Muscle of leg (tissue), 3 donors: ENCODE measurements at regions not wholly inside any gene's neighbourhood (a gene's known extent, or its start where the extent isn't known, plus 50 kb on each side); places are given as distances from the start of the nearest gene placed in this dataset.

Experiments used
- DNase-seq: peaks from one replicate; pipeline ENCODE4 v3.0.0; 2013
- H3K27ac ChIP-seq: one replicate; pipeline ENCODE4 v1.5.1; 2013; ENCODE audit warnings: mild to moderate bottlenecking, low read length, control low read depth
- H3K27me3 ChIP-seq: one replicate; pipeline ENCODE4 v1.6.1; 2013; ENCODE audit warnings: low read length; ENCODE audit not compliant: control insufficient read depth, insufficient read depth
- H3K36me3 ChIP-seq: one replicate; pipeline ENCODE4 v1.6.1; 2013; ENCODE audit warnings: low read length; ENCODE audit not compliant: control insufficient read depth, insufficient read depth
- H3K4me1 ChIP-seq: one replicate; pipeline ENCODE4 v1.6.1; 2013; ENCODE audit warnings: low read length; ENCODE audit not compliant: control insufficient read depth, insufficient read depth
- H3K4me3 ChIP-seq: one replicate; pipeline ENCODE4 v1.5.1; 2013; ENCODE audit warnings: low read length, control low read depth
- H3K9me3 ChIP-seq: replicated peaks from 2 replicates; pipeline ENCODE4 v1.6.1; 2013; ENCODE audit warnings: low read depth, low read length; ENCODE audit not compliant: control insufficient read depth
- WGBS: methylation state at CpG from one replicate; pipeline ENCODE4 v1.1.5; 2013; ENCODE audit warnings: missing lambda C conversion rate; ENCODE audit not compliant: insufficient coverage; 5-methylcytosine and 5-hydroxymethylcytosine counted together

DNA sequence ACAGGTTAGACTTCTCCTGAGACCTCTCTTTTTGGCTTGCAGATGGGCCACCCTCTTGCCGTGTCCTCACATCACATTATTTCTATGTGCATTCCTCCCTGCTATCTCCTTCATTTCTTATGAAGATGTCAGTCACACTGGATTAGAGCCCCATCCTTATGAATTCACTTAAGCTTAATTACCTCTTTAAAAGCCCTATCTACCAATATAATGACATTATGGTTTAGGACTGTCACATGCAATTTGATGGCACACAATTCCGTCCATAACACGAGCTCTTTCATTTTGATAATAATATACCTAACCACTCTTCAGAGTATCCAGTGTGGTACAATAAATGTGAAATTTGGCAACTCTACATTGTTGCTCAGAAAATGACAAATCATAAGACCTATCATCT, 1037.3 kb downstream of the DIAPH3 start:
- no peaks in the 10 kb centered on the region for H3K36me3 ChIP-seq
- no peak overlapping the region for H3K27ac ChIP-seq
- no peaks in the 10 kb centered on the region for H3K9me3 ChIP-seq
- H3K4me3 ChIP-seq = no peak overlapping the region
- DNase-seq = no peak
- no CpG with 5 or more reads among the region's 3 CpGs for WGBS
- no peaks in the 10 kb centered on the region for H3K4me1 ChIP-seq
- H3K27me3 ChIP-seq = no peaks in the 10 kb centered on the region

DNA sequence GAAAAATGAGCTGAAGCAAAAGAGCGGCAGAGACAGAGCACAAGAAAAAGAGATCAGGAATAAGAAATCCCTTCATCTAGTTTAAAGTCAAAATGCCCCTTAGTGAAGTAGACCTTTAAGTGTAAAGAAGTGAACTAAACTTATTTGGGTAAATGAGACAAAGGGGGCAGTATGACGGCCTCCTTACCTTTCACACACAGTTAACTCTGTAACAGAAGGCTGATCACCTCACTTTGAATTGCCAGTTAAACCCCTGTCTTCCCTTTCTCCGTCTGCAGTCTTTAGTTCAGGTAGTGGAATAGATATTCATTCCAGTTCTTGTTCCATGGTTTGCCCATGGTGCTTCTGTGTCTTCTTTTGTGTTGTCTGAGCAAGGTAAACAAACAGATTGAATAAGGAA, 1029.8 kb downstream of the DIAPH3 start:
- no peak for DNase-seq
- Histone ChIP-seq H3K4me1 (no peaks in the 10 kb centered on the region), H3K27ac (no peak overlapping the region), H3K27me3 (no peaks in the 10 kb centered on the region), H3K4me3 (no peak overlapping the region), H3K9me3 (no peaks in the 10 kb centered on the region), H3K36me3 (no peaks in the 10 kb centered on the region)
- WGBS = no CpG with 5 or more reads among the region's 3 CpGs

DNA sequence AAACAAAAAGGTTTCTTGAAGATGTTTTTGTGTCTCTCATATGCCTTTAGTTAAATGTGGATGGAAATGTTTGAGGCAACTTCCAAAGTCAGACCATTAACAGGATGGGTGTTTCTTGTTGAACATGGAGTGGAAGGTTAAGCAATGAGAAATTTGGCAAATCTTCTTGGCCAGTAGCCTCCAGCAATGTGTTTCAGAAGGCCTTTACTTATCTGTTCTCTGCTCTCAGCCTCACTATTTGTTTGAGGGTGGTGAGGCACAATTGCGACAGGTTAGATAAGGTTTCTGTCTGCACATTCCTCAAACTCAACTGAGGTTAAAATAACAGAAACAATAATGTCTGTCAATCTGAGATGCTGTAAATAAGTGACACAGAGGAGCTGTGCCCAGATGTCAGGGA, 1019.0 kb downstream of the DIAPH3 start:
- no peaks in the 10 kb centered on the region for H3K36me3 ChIP-seq
- H3K27me3 ChIP-seq = no peaks in the 10 kb centered on the region
- peak; percentile 3 for DNase-seq
- H3K4me1 ChIP-seq = no peaks in the 10 kb centered on the region
- WGBS = no CpG with 5 or more reads among the region's 1 CpG
- no peak overlapping the region for H3K4me3 ChIP-seq
- H3K9me3 ChIP-seq = no peaks in the 10 kb centered on the region
- H3K27ac ChIP-seq = no peak overlapping the region

DNA sequence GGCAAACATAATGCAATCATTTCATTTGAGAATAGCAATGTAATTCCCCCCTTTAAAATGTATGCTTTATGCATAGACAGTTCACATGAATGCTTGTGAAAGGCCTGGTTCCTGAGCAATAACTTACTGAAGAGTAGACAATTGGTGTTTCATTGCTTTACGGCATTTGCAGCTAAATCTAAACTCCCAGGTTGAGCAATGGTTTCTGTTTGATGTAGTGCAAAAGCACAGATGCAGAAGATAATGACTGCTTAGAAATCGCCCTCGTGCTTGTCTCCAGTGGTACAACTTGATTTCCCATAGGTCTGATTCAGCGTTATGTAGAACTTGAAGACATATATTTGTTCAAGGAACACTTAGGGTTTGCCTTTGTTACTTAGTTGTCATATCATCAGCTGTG, 1018.3 kb downstream of the DIAPH3 start:
- no peaks in the 10 kb centered on the region for H3K36me3 ChIP-seq
- H3K4me1 ChIP-seq = no peaks in the 10 kb centered on the region
- 66% methylated on average over 4 of the region's 4 CpGs for WGBS
- no peak overlapping the region for H3K27ac ChIP-seq
- no peak for DNase-seq
- H3K4me3 ChIP-seq = no peak overlapping the region
- H3K9me3 ChIP-seq = no peaks in the 10 kb centered on the region
- H3K27me3 ChIP-seq = no peaks in the 10 kb centered on the region

DNA sequence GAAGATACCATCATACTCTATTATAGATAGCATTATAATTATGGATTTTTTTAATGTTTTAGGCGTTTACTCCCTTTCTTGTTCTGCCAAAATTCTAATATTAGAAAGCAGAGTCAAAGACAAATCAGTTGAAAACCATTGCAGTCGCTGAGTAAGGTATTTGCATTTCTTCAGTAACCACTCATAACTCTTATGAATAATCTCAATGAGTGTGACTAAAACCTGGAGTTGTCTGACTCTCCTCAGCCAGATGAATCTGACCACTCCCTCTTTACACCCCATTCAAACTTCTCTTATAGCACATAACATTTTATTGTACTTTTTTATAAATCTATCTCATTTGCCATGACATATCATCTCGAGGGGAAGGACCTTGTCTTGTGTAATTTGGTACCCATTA, 1006.5 kb downstream of the DIAPH3 start:
- Histone ChIP-seq H3K27ac (no peak overlapping the region), H3K9me3 (peaks cover 2% of the 10 kb centered on the region), H3K36me3 (no peaks in the 10 kb centered on the region), H3K27me3 (no peaks in the 10 kb centered on the region), H3K4me1 (no peaks in the 10 kb centered on the region), H3K4me3 (no peak overlapping the region)
- 80% methylated on average over 1 of the region's 3 CpGs for WGBS
- no peak for DNase-seq

DNA sequence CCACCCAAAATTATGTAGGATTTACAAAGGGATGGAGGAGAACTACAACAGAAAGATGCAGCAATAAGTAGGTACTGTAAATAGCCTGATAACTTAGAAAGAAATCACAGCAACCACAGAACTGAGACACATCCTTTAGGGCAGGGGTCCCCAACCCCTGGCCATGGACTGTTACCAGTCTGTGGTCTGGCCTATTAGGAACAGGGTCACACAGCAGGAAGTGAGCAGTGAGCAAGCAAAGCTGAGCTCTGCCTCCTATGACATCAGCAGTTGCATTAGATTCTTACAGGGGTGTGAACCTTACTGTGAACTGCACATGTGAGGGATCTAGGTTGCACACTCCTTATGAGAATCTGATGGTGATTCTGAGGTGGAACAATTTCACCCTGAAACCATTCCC, 997.6 kb downstream of the DIAPH3 start:
- H3K4me3 ChIP-seq = no peak overlapping the region
- no peak for DNase-seq
- H3K4me1 ChIP-seq = no peaks in the 10 kb centered on the region
- no peak overlapping the region for H3K27ac ChIP-seq
- H3K27me3 ChIP-seq = no peaks in the 10 kb centered on the region
- H3K36me3 ChIP-seq = no peaks in the 10 kb centered on the region
- H3K9me3 ChIP-seq = no peaks in the 10 kb centered on the region

DNA sequence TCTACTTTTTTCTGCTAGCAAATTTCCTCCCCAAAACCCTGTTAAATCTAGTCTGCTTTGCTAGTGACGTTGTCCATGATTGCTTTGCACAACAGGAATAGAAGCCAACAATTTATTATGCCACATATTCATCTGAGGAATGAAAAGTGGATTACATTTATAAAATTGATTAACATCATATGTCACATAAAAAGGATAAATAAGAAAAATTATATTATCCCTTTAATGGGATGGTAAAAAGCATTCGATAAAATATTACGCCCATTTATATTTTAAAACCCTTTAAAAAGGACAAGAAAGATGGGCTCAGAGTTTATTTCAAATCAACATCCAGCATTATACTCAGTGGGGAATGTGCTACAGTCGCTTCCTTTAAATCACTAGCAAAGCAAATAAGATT, 991.7 kb downstream of the DIAPH3 start:
- WGBS = no CpG with 5 or more reads among the region's 4 CpGs
- Histone ChIP-seq H3K9me3 (no peaks in the 10 kb centered on the region), H3K4me1 (no peaks in the 10 kb centered on the region), H3K36me3 (no peaks in the 10 kb centered on the region), H3K4me3 (no peak overlapping the region), H3K27ac (no peak overlapping the region), H3K27me3 (no peaks in the 10 kb centered on the region)
- DNase-seq = no peak

DNA sequence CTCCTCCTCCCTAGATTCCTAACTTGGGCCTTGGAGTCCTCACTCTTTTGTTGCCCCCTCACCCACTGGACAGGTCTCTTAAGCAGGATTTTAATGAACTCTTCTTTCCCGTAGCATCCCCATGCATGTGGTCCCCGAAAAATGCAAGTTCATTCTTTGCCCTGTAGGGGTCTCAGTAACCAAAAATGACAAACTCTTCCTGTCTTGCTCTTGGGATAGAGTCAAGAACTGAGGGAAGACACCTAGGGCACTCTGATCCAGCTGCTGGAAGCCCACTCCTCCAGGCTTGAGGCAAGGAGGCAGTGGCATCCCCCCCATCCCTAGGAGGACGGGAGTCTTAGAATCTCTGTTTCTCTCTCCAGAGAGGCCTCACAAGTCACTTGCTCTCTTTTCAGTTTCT, 987.0 kb downstream of the DIAPH3 start:
- H3K9me3 ChIP-seq = no peaks in the 10 kb centered on the region
- H3K36me3 ChIP-seq = no peaks in the 10 kb centered on the region
- 100% methylated on average over 1 of the region's 3 CpGs for WGBS
- DNase-seq = no peak
- H3K4me3 ChIP-seq = no peak overlapping the region
- no peak overlapping the region for H3K27ac ChIP-seq
- no peaks in the 10 kb centered on the region for H3K27me3 ChIP-seq
- H3K4me1 ChIP-seq = no peaks in the 10 kb centered on the region

DNA sequence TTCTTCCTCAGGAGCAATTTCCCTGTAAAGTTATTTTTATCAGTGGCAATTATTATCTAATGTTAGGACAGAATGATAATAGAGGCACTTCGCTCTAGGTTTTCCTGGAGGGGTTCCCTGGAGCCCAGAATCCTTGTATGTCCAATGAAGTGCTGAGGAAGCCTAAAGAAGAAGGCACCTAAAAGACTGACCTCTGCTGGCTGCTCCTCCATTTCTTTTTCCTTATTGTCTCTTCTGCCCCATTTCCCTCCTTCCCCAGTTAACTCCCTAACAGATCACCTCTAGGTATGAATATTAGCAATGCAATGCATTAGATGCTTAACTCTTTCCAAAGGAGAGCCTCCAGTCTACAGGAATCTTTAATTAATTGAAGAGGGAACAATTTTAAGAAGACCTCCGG, 985.4 kb downstream of the DIAPH3 start:
- H3K27ac ChIP-seq = no peak overlapping the region
- no peak for DNase-seq
- H3K4me1 ChIP-seq = no peaks in the 10 kb centered on the region
- no peaks in the 10 kb centered on the region for H3K36me3 ChIP-seq
- no peaks in the 10 kb centered on the region for H3K27me3 ChIP-seq
- no peaks in the 10 kb centered on the region for H3K9me3 ChIP-seq
- no CpG with 5 or more reads among the region's 2 CpGs for WGBS
- no peak overlapping the region for H3K4me3 ChIP-seq

DNA sequence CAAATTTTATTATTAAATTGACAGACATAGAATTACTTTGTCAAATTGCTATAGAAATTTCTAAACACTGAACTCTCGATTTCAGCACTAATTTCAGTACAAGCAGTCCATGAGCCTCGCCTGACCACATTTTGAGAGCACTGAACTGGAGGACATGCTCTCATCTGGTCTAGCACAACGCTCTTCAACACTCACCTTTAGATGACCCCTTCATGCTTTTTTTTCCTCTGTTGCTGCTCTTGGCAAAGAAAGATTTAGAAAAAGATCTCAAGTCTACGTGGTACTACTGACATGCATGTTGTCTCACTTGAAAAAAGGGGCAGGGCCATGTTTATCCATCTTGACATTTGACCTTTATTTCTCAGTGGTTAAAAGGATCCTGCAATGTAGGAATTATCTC, 981.5 kb downstream of the DIAPH3 start:
- Histone ChIP-seq H3K27ac (no peak overlapping the region), H3K4me1 (no peaks in the 10 kb centered on the region), H3K36me3 (no peaks in the 10 kb centered on the region), H3K27me3 (no peaks in the 10 kb centered on the region), H3K9me3 (no peaks in the 10 kb centered on the region), H3K4me3 (no peak overlapping the region)
- 72% methylated on average over 4 of the region's 4 CpGs for WGBS
- DNase-seq = no peak

DNA sequence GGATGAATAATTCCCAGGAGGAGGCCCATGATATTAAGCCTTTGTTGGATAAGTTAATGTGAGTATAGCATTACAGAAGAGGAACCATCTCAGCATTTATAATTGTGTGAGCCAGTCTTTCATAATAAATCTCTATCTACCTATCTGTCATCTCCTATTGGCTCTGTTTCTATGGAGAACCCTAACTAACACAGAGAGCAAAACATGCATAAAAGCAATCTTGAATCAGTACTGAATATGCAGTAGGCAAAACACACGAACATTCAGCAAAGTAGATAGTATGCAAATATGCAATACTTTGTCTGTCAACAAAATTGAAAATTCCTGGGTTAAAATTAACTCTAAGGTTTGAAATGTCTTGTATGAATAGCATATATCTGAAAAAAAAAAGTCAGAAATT, 966.3 kb downstream of the DIAPH3 start:
- no peaks in the 10 kb centered on the region for H3K36me3 ChIP-seq
- H3K4me1 ChIP-seq = no peaks in the 10 kb centered on the region
- H3K4me3 ChIP-seq = no peak overlapping the region
- H3K27me3 ChIP-seq = no peaks in the 10 kb centered on the region
- no CpG with 5 or more reads among the region's 1 CpG for WGBS
- H3K9me3 ChIP-seq = no peaks in the 10 kb centered on the region
- no peak overlapping the region for H3K27ac ChIP-seq
- DNase-seq = no peak
